Fibroblast of the conjunctiva (primary cell): ENCODE measurements at regions not wholly inside any gene's neighbourhood (a gene's known extent, or its start where the extent isn't known, plus 50 kb on each side); places are given as distances from the start of the nearest gene placed in this dataset.
"Not testable (repeated sequence)": the region's sequence is repeated elsewhere in the genome, so short reads cannot be mapped to it uniquely, and the experiment has no call there.

Experiments used
- DNase-seq: peaks from one replicate; pipeline ENCODE4 v3.0.0-alpha.2; 2010; ENCODE audit warnings: low read depth

- no peak for DNase-seq
Measured at GRCh38 chr2:184993746-184994145, 395.4 kb downstream of the ZNF804A start.

GRCh38 chr2:185006481-185006880 is 408.2 kb downstream of the ZNF804A start:
- no peak for DNase-seq

GRCh38 chr2:185012643-185013042 is 414.3 kb downstream of the ZNF804A start:
- DNase-seq: no peak

GRCh38 chr2:185014076-185014475 is 415.7 kb downstream of the ZNF804A start:
- no peak for DNase-seq

- DNase-seq: not testable (repeated sequence)
Measured at GRCh38 chr2:185025891-185026290, 427.6 kb downstream of the ZNF804A start.

- no peak for DNase-seq
Measured at GRCh38 chr2:185035906-185036305, 437.6 kb downstream of the ZNF804A start.

GRCh38 chr2:185044323-185044874 is 446.1 kb downstream of the ZNF804A start:
- DNase-seq: no peak

GRCh38 chr2:185050804-185051203 is 452.5 kb downstream of the ZNF804A start:
- no peak for DNase-seq

- DNase-seq: no peak
Measured at GRCh38 chr2:185063761-185064160, 465.4 kb downstream of the ZNF804A start.

GRCh38 chr2:185066128-185066527 is 467.8 kb downstream of the ZNF804A start:
- DNase-seq: no peak

GRCh38 chr2:185069107-185069506 is 470.8 kb downstream of the ZNF804A start:
- DNase-seq: no peak

GRCh38 chr2:185074156-185074555 is 475.8 kb downstream of the ZNF804A start:
- no peak for DNase-seq

GRCh38 chr2:185082749-185083148 is 484.4 kb downstream of the ZNF804A start:
- no peak for DNase-seq

GRCh38 chr2:185108588-185108987 is 510.3 kb downstream of the ZNF804A start:
- no peak for DNase-seq

- DNase-seq: no peak
Measured at GRCh38 chr2:185127412-185127811, 529.1 kb downstream of the ZNF804A start.

- DNase-seq: no peak
Measured at GRCh38 chr2:185128346-185128745, 530.0 kb downstream of the ZNF804A start.

GRCh38 chr2:185128996-185129395 is 530.7 kb downstream of the ZNF804A start:
- DNase-seq: no peak

- no peak for DNase-seq
Measured at GRCh38 chr2:185130685-185131084, 532.4 kb downstream of the ZNF804A start.

- DNase-seq: no peak
Measured at GRCh38 chr2:185132501-185133041, 534.2 kb downstream of the ZNF804A start.

- DNase-seq: no peak
Measured at GRCh38 chr2:185137700-185138099, 539.4 kb downstream of the ZNF804A start.

- no peak for DNase-seq
Measured at GRCh38 chr2:185142677-185143076, 544.3 kb downstream of the ZNF804A start.

GRCh38 chr2:185144159-185144919 is 546.0 kb downstream of the ZNF804A start:
- DNase-seq: no peak

GRCh38 chr2:185145316-185146121 is 547.2 kb downstream of the ZNF804A start:
- DNase-seq: no peak
